HL-60 (cell line): ENCODE measurements at regions not wholly inside any gene's neighbourhood (a gene's known extent, or its start where the extent isn't known, plus 50 kb on each side); places are given as distances from the start of the nearest gene placed in this dataset.

Experiments
- CTCF ChIP-seq: IDR thresholded peaks from one replicate; pipeline ENCODE4 v1.5.1; 2011; ENCODE audit warnings: low read length, control low read depth, inconsistent platforms; ENCODE audit not compliant: insufficient read depth
- GABPA ChIP-seq: IDR thresholded peaks from 2 replicates; pipeline ENCODE4 v1.6.1; 2012; ENCODE audit warnings: low read depth
- POLR2AphosphoS5 ChIP-seq: IDR thresholded peaks from 2 replicates; pipeline ENCODE4 v1.6.1; 2012; ENCODE audit warnings: low read depth
- REST ChIP-seq: IDR thresholded peaks from 2 replicates; pipeline ENCODE4 v1.6.1; 2012; ENCODE audit warnings: low read depth; ENCODE audit not compliant: insufficient replicate concordance

GRCh38 chr4:112881842-112882241 is 167.6 kb upstream of the ANK2 start:
- no peak for TF ChIP-seq CTCF
- no peak for TF ChIP-seq POLR2AphosphoS5
- TF ChIP-seq GABPA: no peak
- no peak for TF ChIP-seq REST
